Breast epithelium (tissue), 4 donors: ENCODE measurements at regions not wholly inside any gene's neighbourhood (a gene's known extent, or its start where the extent isn't known, plus 50 kb on each side); places are given as distances from the start of the nearest gene placed in this dataset.
"Not testable (repeated sequence)": the region's sequence is repeated elsewhere in the genome, so short reads cannot be mapped to it uniquely, and the experiment has no call there.

Experiments used
- DNase-seq, 2 donors: peaks; one replicate each; pipeline ENCODE4 v3.0.0-alpha.2; 2019; ENCODE audit warnings: low spot score in 2 of 2
- H3K27ac ChIP-seq, 2 donors: fragments of 200-600 bp; sonication (generic) in 1 of 2; one replicate each; pipeline ENCODE4 v1.5.1; 2016 to 2019; ENCODE audit warnings: mild to moderate bottlenecking in 1 of 2
- H3K27me3 ChIP-seq, 2 donors: fragments of 200-600 bp; sonication (generic) in 1 of 2; one replicate each; pipeline versions ENCODE4 v1.5.1 to v1.6.0; 2017 to 2019; ENCODE audit warnings: control low read depth in 1 of 2, mild to moderate bottlenecking in 1 of 2
- H3K36me3 ChIP-seq: fragments of 200-600 bp; one replicate; pipeline ENCODE4 v1.5.1; 2019
- H3K4me1 ChIP-seq, 2 donors: fragments of 200-600 bp; sonication (generic); one replicate each; pipeline ENCODE4 v1.5.1; 2016 to 2019; ENCODE audit warnings: control low read depth in 1 of 2
- H3K4me3 ChIP-seq, 3 donors: fragments of 200-600 bp; sonication (generic); 1 replicate in 2 of 3; 2 replicates in 1 of 3; pipeline ENCODE4 v1.5.1; 2016 to 2019; ENCODE audit warnings: mild to moderate bottlenecking in 3 of 3, moderate library complexity in 2 of 3
- H3K9me3 ChIP-seq, 2 donors: fragments of 200-600 bp; sonication (generic) in 1 of 2; one replicate each; pipeline ENCODE4 v1.5.1; 2016 to 2019; ENCODE audit warnings: control low read depth in 1 of 2
- CTCF ChIP-seq, 3 donors: fragments of 450-650 bp; IDR thresholded peaks; one replicate each; pipeline ENCODE4 v1.5.1; 2016 to 2017; ENCODE audit warnings: antibody characterized with exemption in 3 of 3, mild to moderate bottlenecking in 3 of 3, moderate library complexity in 3 of 3
- POLR2A ChIP-seq: fragments of 450-650 bp; IDR thresholded peaks from one replicate; pipeline ENCODE4 v1.6.1; 2016; ENCODE audit warnings: antibody characterized with exemption, mild to moderate bottlenecking, moderate library complexity
- POLR2AphosphoS5 ChIP-seq, 3 donors: sonication (generic); formaldehyde crosslinking; IDR thresholded peaks; one replicate each; pipeline ENCODE4 v1.6.1; 2017; ENCODE audit warnings: antibody characterized with exemption in 3 of 3
- intact Hi-C: fragments of 100-400 bp; cut with DNase I; formaldehyde crosslinking; loops from one replicate; pipeline ENCODE4 v1.15.1; 2023; ENCODE audit warnings: low total_unique reads

- Histone ChIP-seq H3K4me1 (no peaks in the 10 kb centered on the region), H3K36me3 (peaks cover 5% of the 10 kb centered on the region), H3K9me3 (no peaks in the 10 kb centered on the region), H3K27ac (no peak overlapping the region), H3K27me3 (no peaks in the 10 kb centered on the region), H3K4me3 (no peak overlapping the region)
- intact Hi-C loops = loop anchor here (5.0 kb wide), 1 partner anchor 1149 kb away; no protein-coding TSS in a partner anchor
- no peak for DNase-seq
- TF ChIP-seq CTCF (IDR thresholded peaks at IDR 0.05) = no peak
- TF ChIP-seq POLR2A = no peak
- TF ChIP-seq POLR2AphosphoS5 (IDR thresholded peaks at IDR 0.05) = no peak
Measured at GRCh38 chr4:107363125-107363524, 327.0 kb upstream of the DKK2 start.

GRCh38 chr4:107359208-107359607 lies 323.1 kb upstream of the DKK2 start:
- Histone ChIP-seq H3K27me3 (no peaks in the 10 kb centered on the region), H3K4me1 (no peaks in the 10 kb centered on the region), H3K27ac (no peak overlapping the region), H3K4me3 (no peak overlapping the region), H3K36me3 (peaks cover 5% of the 10 kb centered on the region), H3K9me3 (no peaks in the 10 kb centered on the region)
- TF ChIP-seq POLR2AphosphoS5 (IDR thresholded peaks at IDR 0.05) (no peak), CTCF (IDR thresholded peaks at IDR 0.05) (no peak), POLR2A (no peak)
- DNase-seq = no peak
- intact Hi-C loops = no loop called here

- H3K27ac ChIP-seq, H3K27me3 ChIP-seq, H3K4me1 ChIP-seq, DNase-seq, H3K36me3 ChIP-seq, intact Hi-C loops, H3K9me3 ChIP-seq, H3K4me3 ChIP-seq: not testable (repeated sequence)
Measured at GRCh38 chr4:107354304-107354703, 318.2 kb upstream of the DKK2 start.

GRCh38 chr4:107351196-107351595 lies 315.1 kb upstream of the DKK2 start:
- intact Hi-C loops = no loop called here
- Histone ChIP-seq H3K4me3 (no peak overlapping the region), H3K4me1 (no peaks in the 10 kb centered on the region)

GRCh38 chr4:107349732-107350131 lies 313.6 kb upstream of the DKK2 start:
- Histone ChIP-seq H3K36me3 (no peaks in the 10 kb centered on the region), H3K9me3 (no peaks in the 10 kb centered on the region), H3K4me1 (no peaks in the 10 kb centered on the region), H3K27ac (no peak overlapping the region), H3K4me3 (no peak overlapping the region), H3K27me3 (no peaks in the 10 kb centered on the region)
- TF ChIP-seq POLR2AphosphoS5 (IDR thresholded peaks at IDR 0.05) (no peak), CTCF (IDR thresholded peaks at IDR 0.05) (no peak), POLR2A (no peak)
- DNase-seq = no peak
- intact Hi-C loops = no loop called here

More at GRCh38 chr4:107351196-107351595, 315.1 kb upstream of the DKK2 start:
- Histone ChIP-seq H3K27ac (no peak overlapping the region), H3K27me3 (no peaks in the 10 kb centered on the region), H3K36me3 (no peaks in the 10 kb centered on the region), H3K9me3 (no peaks in the 10 kb centered on the region)
- no peak for TF ChIP-seq CTCF (IDR thresholded peaks at IDR 0.05)
- no peak for TF ChIP-seq POLR2AphosphoS5 (IDR thresholded peaks at IDR 0.05)
- no peak for TF ChIP-seq POLR2A
- DNase-seq = no peak

GRCh38 chr4:107349266-107349665 lies 313.2 kb upstream of the DKK2 start:
- intact Hi-C loops = no loop called here
- no peaks in the 10 kb centered on the region for H3K27me3 ChIP-seq
- no peak for DNase-seq
- no peak overlapping the region for H3K27ac ChIP-seq
- H3K4me3 ChIP-seq = no peak overlapping the region
- no peaks in the 10 kb centered on the region for H3K4me1 ChIP-seq
- TF ChIP-seq POLR2A (no peak), CTCF (IDR thresholded peaks at IDR 0.05) (no peak)
- H3K36me3 ChIP-seq = no peaks in the 10 kb centered on the region
- no peaks in the 10 kb centered on the region for H3K9me3 ChIP-seq
